Progenitor cell of endocrine pancreas (in vitro differentiated cells): ENCODE measurements at regions not wholly inside any gene's neighbourhood (a gene's known extent, or its start where the extent isn't known, plus 50 kb on each side); places are given as distances from the start of the nearest gene placed in this dataset.
"Not testable (repeated sequence)": the region's sequence is repeated elsewhere in the genome, so short reads cannot be mapped to it uniquely, and the experiment has no call there.

Experiments used
- DNase-seq: peaks from one replicate; pipeline ENCODE4 v3.0.0; 2021; ENCODE audit warnings: low spot score; ENCODE audit not compliant: unreplicated experiment
- H3K27ac Mint-ChIP-seq: 2 replicates; pipeline ENCODE4 v1.8.0; 2021; ENCODE audit warnings: mild to moderate bottlenecking, moderate library complexity, mixed read lengths
- H3K27me3 Mint-ChIP-seq: 2 replicates; pipeline ENCODE4 v1.8.0; 2021; ENCODE audit warnings: mixed read lengths
- H3K36me3 Mint-ChIP-seq: 2 replicates; pipeline ENCODE4 v1.8.0; 2022; ENCODE audit warnings: mixed read lengths; ENCODE audit not compliant: insufficient read depth
- H3K4me1 Mint-ChIP-seq: 2 replicates; pipeline ENCODE4 v1.8.0; 2021; ENCODE audit warnings: low read depth, mixed read lengths
- H3K4me3 Mint-ChIP-seq: 2 replicates; pipeline ENCODE4 v1.8.0; 2021; ENCODE audit warnings: low read depth, mild to moderate bottlenecking, moderate library complexity, mixed read lengths
- H3K9me3 Mint-ChIP-seq: 2 replicates; pipeline ENCODE4 v1.8.0; 2021; ENCODE audit warnings: low read depth, mixed read lengths
- TF ChIP-seq, protein P1 (sequence below): fragments of 200-600 bp; sonication (generic); IDR thresholded peaks from one replicate; pipeline ENCODE4 v1.5.0; 2021; ENCODE audit warnings: antibody characterized with exemption, mild to moderate bottlenecking; ENCODE audit not compliant: unreplicated experiment

DNA sequence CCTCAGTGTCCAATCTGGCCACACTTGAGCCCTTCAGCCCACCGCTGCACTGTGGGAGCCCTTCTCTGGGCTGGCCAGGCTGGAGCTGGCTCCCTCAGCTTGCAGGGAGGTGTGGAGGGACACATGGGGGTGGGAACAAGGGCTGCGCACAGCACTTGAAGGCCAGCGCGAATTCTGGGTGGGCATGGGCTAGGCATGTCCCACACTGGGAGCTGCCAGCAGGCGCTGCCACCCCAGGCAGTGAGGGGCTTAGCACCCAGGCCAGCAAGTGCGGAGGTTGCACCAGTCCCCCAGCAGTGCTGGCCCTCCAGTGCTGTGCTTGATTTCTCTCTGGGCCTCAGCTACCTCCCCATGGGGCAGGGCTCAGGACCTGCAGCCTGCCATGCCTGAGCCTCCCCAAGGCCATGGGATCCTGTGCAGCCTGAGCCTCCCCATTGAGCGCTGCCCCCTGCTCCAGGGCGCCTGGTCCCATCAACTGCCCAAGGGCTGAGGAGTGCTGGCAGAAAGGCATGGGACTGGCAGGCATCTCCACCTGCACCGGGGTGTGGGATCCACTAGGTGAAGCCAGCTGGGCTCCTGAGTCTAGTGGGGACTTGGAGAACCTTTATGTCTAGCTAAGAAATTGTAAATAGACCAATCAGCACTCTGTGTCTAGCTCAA lies 148.2 kb downstream of the EMB start:
- H3K4me3 Mint-ChIP-seq = no peak overlapping the region
- TF ChIP-seq, protein P1, sequence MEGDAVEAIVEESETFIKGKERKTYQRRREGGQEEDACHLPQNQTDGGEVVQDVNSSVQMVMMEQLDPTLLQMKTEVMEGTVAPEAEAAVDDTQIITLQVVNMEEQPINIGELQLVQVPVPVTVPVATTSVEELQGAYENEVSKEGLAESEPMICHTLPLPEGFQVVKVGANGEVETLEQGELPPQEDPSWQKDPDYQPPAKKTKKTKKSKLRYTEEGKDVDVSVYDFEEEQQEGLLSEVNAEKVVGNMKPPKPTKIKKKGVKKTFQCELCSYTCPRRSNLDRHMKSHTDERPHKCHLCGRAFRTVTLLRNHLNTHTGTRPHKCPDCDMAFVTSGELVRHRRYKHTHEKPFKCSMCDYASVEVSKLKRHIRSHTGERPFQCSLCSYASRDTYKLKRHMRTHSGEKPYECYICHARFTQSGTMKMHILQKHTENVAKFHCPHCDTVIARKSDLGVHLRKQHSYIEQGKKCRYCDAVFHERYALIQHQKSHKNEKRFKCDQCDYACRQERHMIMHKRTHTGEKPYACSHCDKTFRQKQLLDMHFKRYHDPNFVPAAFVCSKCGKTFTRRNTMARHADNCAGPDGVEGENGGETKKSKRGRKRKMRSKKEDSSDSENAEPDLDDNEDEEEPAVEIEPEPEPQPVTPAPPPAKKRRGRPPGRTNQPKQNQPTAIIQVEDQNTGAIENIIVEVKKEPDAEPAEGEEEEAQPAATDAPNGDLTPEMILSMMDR = no peak
- DNase-seq = no peak
- H3K27me3 Mint-ChIP-seq = no peaks in the 10 kb centered on the region
- H3K36me3 Mint-ChIP-seq = peaks cover 1% of the 10 kb centered on the region
- peaks cover 52% of the 10 kb centered on the region for H3K9me3 Mint-ChIP-seq
- no peaks in the 10 kb centered on the region for H3K4me1 Mint-ChIP-seq
- no peak overlapping the region for H3K27ac Mint-ChIP-seq

DNA sequence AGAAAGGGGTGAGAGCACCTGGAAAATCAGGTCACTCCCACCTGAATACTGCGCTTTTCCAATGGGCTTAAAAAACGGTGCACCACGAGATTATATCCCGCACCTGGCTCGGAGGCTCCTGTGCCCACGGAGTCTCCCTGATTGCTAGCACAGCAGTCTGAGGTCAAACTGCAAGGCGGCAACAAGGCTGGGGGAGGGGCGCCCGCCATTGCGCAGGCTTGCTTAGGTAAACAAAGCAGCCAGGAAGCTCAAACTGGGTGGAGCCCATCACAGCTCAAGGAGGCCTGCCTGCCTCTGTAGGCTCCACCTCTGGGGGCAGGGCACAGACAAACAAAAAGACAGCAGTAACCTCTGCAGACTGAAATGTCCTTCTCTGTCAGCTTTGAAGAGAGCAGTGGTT lies 160.6 kb downstream of the EMB start:
- H3K27ac Mint-ChIP-seq, H3K4me3 Mint-ChIP-seq, H3K27me3 Mint-ChIP-seq, H3K36me3 Mint-ChIP-seq, DNase-seq, H3K4me1 Mint-ChIP-seq: not testable (repeated sequence)
- peaks cover 38% of the 10 kb centered on the region for H3K9me3 Mint-ChIP-seq
